COLO668 (cell line): ENCODE measurements at regions not wholly inside any gene's neighbourhood (a gene's known extent, or its start where the extent isn't known, plus 50 kb on each side); places are given as distances from the start of the nearest gene placed in this dataset.
"Not testable (repeated sequence)": the region's sequence is repeated elsewhere in the genome, so short reads cannot be mapped to it uniquely, and the experiment has no call there.

Experiments
- DNase-seq: peaks from one replicate; lab custom pipeline; 2025; ENCODE audit not compliant: unreplicated experiment; lab: John Stamatoyannopoulos, UW

GRCh38 chr12:115813256-115813655 is 464.2 kb downstream of the MED13L start:
- no peak for DNase-seq

GRCh38 chr12:115811929-115812328 is 465.6 kb downstream of the MED13L start:
- DNase-seq = no peak

- no peak for DNase-seq
Measured at GRCh38 chr12:115811045-115811444, 466.4 kb downstream of the MED13L start.

DNA sequence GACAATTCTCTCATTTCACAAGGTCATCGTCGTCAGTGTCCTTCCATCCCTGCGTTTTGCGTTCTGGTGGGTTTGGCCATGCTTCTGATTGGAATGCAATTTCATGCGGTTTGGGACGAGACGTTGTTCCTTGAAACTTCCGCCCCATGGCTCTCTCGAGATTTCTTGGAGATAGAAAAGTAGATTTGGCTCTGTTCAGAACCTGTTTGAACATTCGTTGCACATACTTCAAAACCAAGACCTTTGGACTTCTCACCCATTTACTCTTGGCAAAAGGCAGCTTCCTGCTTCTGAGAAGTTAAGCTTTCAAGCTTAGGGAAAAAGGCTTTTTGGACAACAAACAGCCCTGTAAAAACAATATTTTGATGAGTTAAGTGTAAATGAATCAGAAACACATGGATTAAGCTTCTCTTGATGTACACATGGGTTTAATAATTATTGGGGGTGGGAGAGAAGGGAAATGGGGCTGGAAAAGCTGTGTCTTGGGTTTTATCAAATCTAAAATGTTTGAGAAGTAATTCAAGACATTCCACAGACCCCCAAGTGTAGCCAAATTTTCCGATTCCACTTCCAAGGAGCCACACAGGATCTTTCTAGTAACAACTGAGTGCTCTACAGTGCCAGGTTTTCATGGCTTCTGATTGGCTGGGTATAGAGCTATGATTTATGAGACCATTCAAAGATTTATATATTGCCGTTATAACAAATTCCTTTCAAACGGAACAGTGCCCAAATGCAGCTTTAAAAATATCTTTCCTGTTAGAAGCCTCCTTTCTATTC is 467.2 kb downstream of the MED13L start:
- no peak for DNase-seq

DNA sequence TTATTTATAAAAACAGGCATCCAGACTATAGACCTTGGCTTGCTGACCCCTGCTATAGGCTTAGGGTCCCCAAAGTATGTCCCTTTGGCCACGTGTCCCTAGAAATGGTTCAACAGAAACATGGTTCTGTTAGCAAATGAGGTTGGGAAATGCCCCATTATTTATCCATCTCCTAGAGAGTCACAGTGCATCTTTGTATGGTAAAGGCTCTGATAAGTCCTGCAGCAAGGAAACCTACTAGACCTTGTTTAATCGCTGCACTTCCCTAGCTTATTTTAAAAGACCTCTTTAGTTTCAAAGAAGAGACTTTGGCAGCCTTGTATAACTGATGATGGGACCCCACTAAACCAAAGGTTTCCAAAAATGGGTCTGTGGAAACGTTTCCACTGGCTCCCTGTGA is 471.5 kb downstream of the MED13L start:
- DNase-seq = no peak

- DNase-seq = no peak
Measured at GRCh38 chr12:115802767-115803166, 474.7 kb downstream of the MED13L start.

DNA sequence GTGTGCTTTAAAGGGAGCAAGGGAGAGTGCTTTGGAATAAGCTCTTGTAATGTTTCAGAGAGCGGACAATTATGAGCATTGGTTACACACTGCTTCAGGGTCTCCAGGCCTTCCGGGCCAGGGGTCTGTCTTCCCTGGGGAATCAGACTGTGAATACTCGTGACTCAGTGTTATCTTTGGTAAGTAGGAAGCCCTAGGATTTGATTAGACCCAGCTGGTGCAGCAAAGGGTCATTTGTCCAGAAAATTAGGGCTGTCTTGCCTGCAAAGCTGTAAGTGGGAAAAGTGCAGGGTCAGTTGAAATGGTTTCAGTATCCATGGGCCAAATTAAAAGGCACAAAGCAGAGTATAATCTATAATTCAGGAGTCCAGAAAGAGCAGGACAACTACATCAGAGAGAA is 475.6 kb downstream of the MED13L start:
- no peak for DNase-seq

GRCh38 chr12:115799610-115800009 is 477.9 kb downstream of the MED13L start:
- DNase-seq = no peak

- no peak for DNase-seq
Measured at GRCh38 chr12:115798309-115798917, 479.1 kb downstream of the MED13L start.

DNA sequence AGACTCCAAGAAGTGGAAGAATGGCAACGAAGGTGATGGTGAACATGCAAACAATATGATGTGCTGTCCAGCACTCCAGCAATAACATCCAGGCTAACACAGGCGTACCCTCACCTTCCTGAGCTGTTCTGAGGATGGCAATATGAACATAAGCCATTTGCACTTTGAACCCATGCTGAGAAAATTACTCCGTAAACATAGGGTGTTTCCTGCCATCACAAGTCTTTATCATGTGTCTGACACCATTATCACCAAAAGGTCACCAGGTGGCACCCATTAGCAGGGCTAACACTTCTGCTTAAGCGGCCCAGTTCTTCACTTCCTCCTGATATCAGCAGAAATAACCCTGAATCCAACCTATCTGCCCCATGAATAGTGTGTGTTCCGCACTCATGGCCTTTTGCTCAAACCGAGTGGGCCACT is 482.8 kb downstream of the MED13L start:
- DNase-seq = peak; percentile 16

DNA sequence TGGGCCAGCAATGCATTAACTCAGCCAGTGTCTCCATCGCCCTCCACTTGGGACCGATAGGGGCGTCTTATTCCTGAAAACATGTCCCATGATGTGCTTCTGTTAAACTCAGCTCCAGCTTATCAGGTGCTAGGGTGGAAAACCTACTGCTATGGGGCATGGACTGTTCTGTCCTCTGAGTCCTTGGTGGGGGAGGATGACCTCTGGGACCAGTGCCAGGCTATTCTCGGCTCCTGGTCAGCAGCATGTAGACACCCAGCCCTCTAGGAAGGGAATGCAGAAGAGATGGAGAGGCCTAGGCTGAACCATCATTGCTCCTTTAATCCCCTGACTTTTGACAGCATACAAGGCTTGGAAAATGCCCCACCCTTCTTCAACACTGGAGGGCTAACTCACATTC is 486.2 kb downstream of the MED13L start:
- no peak for DNase-seq

- DNase-seq = no peak
Measured at GRCh38 chr12:115790526-115790925, 487.0 kb downstream of the MED13L start.

DNA sequence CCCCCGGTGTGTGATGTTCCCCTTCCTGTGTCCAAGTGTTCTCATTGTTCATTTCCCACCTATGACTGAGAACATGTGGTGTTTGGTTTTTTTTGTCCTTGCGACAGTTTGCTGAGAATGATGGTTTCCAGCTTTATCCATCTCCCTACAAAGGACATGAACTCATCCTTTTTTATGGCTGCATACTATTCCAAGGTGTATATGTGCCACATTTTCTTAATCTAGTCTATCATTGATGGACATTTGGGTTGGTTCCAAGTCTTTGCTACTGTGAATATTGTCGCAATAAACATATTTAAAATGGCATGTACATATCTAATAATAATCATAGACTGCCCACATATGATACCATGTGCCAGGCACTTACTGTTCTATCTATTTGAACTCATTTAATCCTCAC is 491.0 kb downstream of the MED13L start:
- DNase-seq = not testable (repeated sequence)

GRCh38 chr12:115785548-115785947 is 491.9 kb downstream of the MED13L start:
- DNase-seq = no peak

- DNase-seq = no peak
Measured at GRCh38 chr12:115776399-115776798, 501.1 kb downstream of the MED13L start.

DNA sequence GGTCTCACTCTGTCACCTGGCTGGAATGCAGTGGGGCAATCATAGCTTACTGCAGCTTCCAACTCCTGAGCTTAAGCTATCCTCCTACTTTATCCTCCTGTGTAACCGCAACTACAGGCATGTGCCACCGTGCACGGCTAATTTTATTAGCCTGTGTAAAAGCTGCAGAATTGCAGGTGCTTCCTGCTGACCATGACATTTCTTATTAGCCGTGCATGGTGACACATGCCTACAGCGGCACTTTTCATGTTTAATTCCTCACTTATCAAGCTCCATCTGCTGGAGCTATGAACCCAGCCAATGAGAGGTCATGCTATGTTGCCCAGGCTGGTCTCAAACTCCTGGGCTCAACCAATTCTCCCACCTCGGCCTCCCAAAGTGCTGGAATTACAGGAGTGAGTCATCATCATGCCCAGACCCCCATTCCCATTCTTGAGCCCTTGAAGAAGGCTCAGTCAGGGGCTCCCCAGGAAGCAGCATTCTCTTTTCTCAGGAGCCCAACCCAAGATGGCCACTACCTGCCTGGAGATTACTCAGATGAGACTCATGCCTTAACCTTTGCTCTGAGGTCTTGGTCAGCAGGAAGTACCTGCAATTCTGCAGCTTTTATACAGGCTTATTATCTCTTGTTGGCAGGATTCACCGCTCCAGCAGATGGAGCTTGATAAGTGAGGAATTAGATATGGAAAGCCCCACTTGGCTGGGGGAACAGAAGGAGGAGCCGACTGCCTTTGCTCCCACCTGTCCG is 503.2 kb downstream of the MED13L start:
- DNase-seq = no peak

DNA sequence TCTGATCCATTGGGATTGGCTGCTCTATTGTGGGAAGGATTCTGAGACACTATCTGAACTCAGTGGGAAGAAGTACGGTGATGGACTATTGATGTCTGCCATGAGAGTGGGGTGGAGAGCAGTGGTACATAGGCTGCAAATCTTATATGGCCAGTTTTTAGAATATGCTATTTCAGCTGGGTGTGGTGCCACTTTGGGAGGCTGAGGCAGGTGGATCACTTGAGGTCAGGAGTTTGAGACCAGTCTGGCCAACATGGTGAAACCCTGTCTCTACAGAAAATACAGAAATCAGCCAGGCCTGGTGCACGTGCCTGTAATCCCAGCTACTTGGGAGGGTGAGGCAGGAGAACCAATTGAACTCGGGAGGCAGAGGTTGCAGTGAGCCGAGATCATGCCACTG is 505.9 kb downstream of the MED13L start:
- no peak for DNase-seq

GRCh38 chr12:115771065-115771464 is 506.4 kb downstream of the MED13L start:
- no peak for DNase-seq

DNA sequence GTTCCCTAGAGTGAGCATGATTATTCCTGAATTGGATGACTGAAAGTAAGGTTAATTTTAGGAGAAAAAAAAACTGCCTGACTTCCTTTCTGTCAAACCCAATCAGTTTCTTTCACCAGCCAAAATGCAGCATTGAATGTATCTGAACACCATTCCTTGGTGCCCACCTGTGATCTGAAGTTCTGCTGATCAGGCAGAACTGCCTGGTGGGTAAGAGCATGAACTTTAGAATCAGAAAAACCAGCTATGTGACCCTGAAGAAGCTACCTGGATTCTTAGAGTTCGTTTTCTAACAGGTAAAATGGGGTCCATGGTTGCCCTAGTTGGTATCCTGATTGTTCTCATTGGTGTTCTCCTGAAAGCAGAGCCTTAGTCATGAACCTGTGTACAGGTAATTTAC is 506.9 kb downstream of the MED13L start:
- DNase-seq = no peak

- no peak for DNase-seq
Measured at GRCh38 chr12:115767916-115768315, 509.6 kb downstream of the MED13L start.

DNA sequence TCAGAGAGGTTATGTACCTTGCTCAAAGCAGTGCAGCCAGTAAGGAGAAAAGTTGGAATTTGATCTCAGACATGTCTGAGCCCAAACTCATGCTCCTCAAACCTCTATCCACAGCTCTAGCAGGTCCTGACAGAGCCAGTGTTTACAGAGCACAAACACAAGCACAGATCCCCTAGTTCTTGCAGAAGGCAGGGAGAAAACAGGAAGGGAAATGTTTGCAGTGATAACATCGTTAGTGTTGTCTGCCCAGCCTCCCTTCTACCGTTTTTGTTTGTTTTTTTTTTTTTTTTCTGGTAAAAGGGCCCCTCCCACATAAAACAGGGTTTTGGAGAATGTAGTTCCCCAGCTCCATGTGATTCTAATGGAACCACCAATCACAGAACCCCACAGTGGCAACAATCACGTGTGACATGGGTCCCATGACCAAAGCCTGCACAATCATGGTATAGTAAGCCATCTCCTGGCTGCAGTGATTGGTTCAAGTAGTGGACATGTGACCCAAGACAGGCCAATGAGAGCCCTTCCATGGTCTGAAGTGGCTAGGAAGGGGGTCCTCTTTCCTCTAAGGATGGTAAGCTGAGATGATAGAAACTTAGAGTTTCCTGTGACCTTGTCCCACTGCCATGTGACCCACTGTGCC is 513.4 kb downstream of the MED13L start:
- DNase-seq = no peak

- DNase-seq = no peak
Measured at GRCh38 chr12:115763376-115763775, 514.1 kb downstream of the MED13L start.
